H9 (cell line): ENCODE measurements at regions not wholly inside any gene's neighbourhood (a gene's known extent, or its start where the extent isn't known, plus 50 kb on each side); places are given as distances from the start of the nearest gene placed in this dataset.
"Not testable (repeated sequence)": the region's sequence is repeated elsewhere in the genome, so short reads cannot be mapped to it uniquely, and the experiment has no call there.

Experiments used
- DNase-seq: peaks from one replicate; pipeline ENCODE4 v3.0.0-alpha.2; 2017
- H2AFZ ChIP-seq: one replicate; pipeline ENCODE4 v1.6.1; 2013; ENCODE audit warnings: mild to moderate bottlenecking, low read length, control low read depth, moderate library complexity
- H2AK5ac ChIP-seq: 2 replicates; pipeline ENCODE4 v1.6.1; 2013; ENCODE audit warnings: low read length, control low read depth, mixed read lengths; ENCODE audit not compliant: insufficient read length
- H2BK120ac ChIP-seq: one replicate; pipeline ENCODE4 v1.6.1; 2013; ENCODE audit warnings: low read depth, mild to moderate bottlenecking, low read length, control low read depth, inconsistent platforms; ENCODE audit not compliant: poor library complexity, severe bottlenecking
- H2BK12ac ChIP-seq: 2 replicates; pipeline ENCODE4 v1.6.1; 2013; ENCODE audit warnings: low read length, control low read depth, mixed read lengths, low read depth; ENCODE audit not compliant: insufficient read length
- H2BK15ac ChIP-seq: 2 replicates; pipeline ENCODE4 v1.6.1; 2013; ENCODE audit warnings: low read depth, low read length, control low read depth
- H2BK20ac ChIP-seq: one replicate; pipeline ENCODE4 v1.6.1; 2013; ENCODE audit warnings: low read depth, mild to moderate bottlenecking, low read length, control low read depth, inconsistent platforms; ENCODE audit not compliant: poor library complexity, severe bottlenecking
- H2BK5ac ChIP-seq: 2 replicates; pipeline ENCODE4 v1.6.1; 2013; ENCODE audit warnings: low read length, control low read depth, mixed read lengths; ENCODE audit not compliant: insufficient read length
- H3K14ac ChIP-seq: 2 replicates; pipeline ENCODE4 v1.6.1; 2013; ENCODE audit warnings: low read length, control low read depth; ENCODE audit not compliant: insufficient read depth
- H3K18ac ChIP-seq: 2 replicates; pipeline ENCODE4 v1.6.1; 2013; ENCODE audit warnings: low read depth, mild to moderate bottlenecking, mixed read lengths, low read length, control low read depth; ENCODE audit not compliant: insufficient read length
- H3K23ac ChIP-seq: 2 replicates; pipeline ENCODE4 v1.6.1; 2013; ENCODE audit warnings: low read length, control low read depth, mixed read lengths, low read depth; ENCODE audit not compliant: insufficient read length
- H3K23me2 ChIP-seq: 2 replicates; pipeline ENCODE4 v1.6.1; 2013; ENCODE audit warnings: low read depth, mild to moderate bottlenecking, mixed read lengths, low read length, control low read depth; ENCODE audit not compliant: insufficient read length, poor library complexity, severe bottlenecking
- H3K27ac ChIP-seq: 2 replicates; pipeline ENCODE4 v1.5.1; 2013; ENCODE audit warnings: low read length, control low read depth, mixed read lengths, low read depth; ENCODE audit not compliant: insufficient read length
- H3K27me3 ChIP-seq: 2 replicates; pipeline ENCODE4 v1.6.1; 2013; ENCODE audit warnings: low read length, control low read depth, inconsistent platforms; ENCODE audit not compliant: insufficient read depth
- H3K4ac ChIP-seq: 2 replicates; pipeline ENCODE4 v1.6.1; 2013; ENCODE audit warnings: low read depth, mild to moderate bottlenecking, control low read depth, inconsistent platforms, low read length, moderate library complexity
- H3K4me1 ChIP-seq: 2 replicates; pipeline ENCODE4 v1.6.1; 2013; ENCODE audit warnings: low read length, control low read depth, inconsistent platforms; ENCODE audit not compliant: insufficient read depth
- H3K4me2 ChIP-seq: 2 replicates; pipeline ENCODE4 v1.6.1; 2013; ENCODE audit warnings: low read length, control low read depth, mixed read lengths; ENCODE audit not compliant: insufficient read length, insufficient read depth
- H3K56ac ChIP-seq: 2 replicates; pipeline ENCODE4 v1.6.1; 2013; ENCODE audit warnings: low read depth, mild to moderate bottlenecking, mixed read lengths, low read length, control low read depth; ENCODE audit not compliant: insufficient read length
- H3K79me1 ChIP-seq: 2 replicates; pipeline ENCODE4 v1.6.1; 2013; ENCODE audit warnings: low read depth, mild to moderate bottlenecking, moderate library complexity, low read length, control low read depth, inconsistent platforms; ENCODE audit not compliant: insufficient read depth, poor library complexity, severe bottlenecking
- H3K79me2 ChIP-seq: 2 replicates; pipeline ENCODE4 v1.6.1; 2013; ENCODE audit warnings: low read length, control low read depth, inconsistent platforms; ENCODE audit not compliant: insufficient read depth
- H3K9ac ChIP-seq: 2 replicates; pipeline ENCODE4 v1.6.1; 2013; ENCODE audit warnings: low read length, control low read depth, mixed read lengths; ENCODE audit not compliant: insufficient read length; ENCODE audit errors: extremely low read depth
- H3K9me3 ChIP-seq: one replicate; pipeline ENCODE4 v1.6.1; 2013; ENCODE audit warnings: low read depth, low read length, inconsistent platforms; ENCODE audit not compliant: control insufficient read depth
- H3T11ph ChIP-seq: one replicate; pipeline ENCODE4 v1.6.1; 2013; ENCODE audit warnings: mild to moderate bottlenecking, low read length, control low read depth, inconsistent platforms
- H4K20me1 ChIP-seq: one replicate; pipeline ENCODE4 v1.6.1; 2013; ENCODE audit not compliant: control insufficient read depth, insufficient read length, insufficient read depth
- H4K5ac ChIP-seq: 2 replicates; pipeline ENCODE4 v1.6.1; 2013; ENCODE audit warnings: low read depth, mild to moderate bottlenecking, mixed read lengths, low read length, control low read depth; ENCODE audit not compliant: insufficient read length
- H4K8ac ChIP-seq: replicated peaks from 2 replicates; pipeline ENCODE4 v1.6.1; 2013; ENCODE audit warnings: low read length, control low read depth, mixed read lengths, low read depth; ENCODE audit not compliant: insufficient read length
- H4K91ac ChIP-seq: 2 replicates; pipeline ENCODE4 v1.6.1; 2013; ENCODE audit warnings: low read depth, mild to moderate bottlenecking, moderate library complexity, mixed read lengths, low read length, control low read depth; ENCODE audit not compliant: insufficient read length
- H3K27ac Mint-ChIP-seq, 3 experiments: 2 replicates in 2 of 3; 3 replicates in 1 of 3; pipeline ENCODE4 v1.8.0; 2020 to 2021; ENCODE audit warnings: mixed read lengths in 3 of 3, mild to moderate bottlenecking in 1 of 3, moderate library complexity in 1 of 3
- H3K27me3 Mint-ChIP-seq: 2 replicates; pipeline ENCODE4 v1.8.0; 2021; ENCODE audit warnings: low read depth, mild to moderate bottlenecking, moderate library complexity, mixed read lengths
- H3K36me3 Mint-ChIP-seq, 3 experiments: 2 replicates in 2 of 3; 3 replicates in 1 of 3; pipeline ENCODE4 v1.8.0; 2020 to 2021; ENCODE audit warnings: low read depth in 3 of 3, mixed read lengths in 3 of 3; ENCODE audit not compliant: insufficient read depth in 1 of 3
- H3K4me1 Mint-ChIP-seq, 2 experiments: 2 replicates each; pipeline ENCODE4 v1.8.0; 2020; ENCODE audit warnings: mixed read lengths in 2 of 2
- H3K4me3 Mint-ChIP-seq, 2 experiments: 2 replicates in 1 of 2; 3 replicates in 1 of 2; pipeline ENCODE4 v1.8.0; 2020 to 2021; ENCODE audit warnings: mild to moderate bottlenecking in 2 of 2, mixed read lengths in 2 of 2, moderate library complexity in 1 of 2
- H3K9me3 Mint-ChIP-seq, 2 experiments: 2 replicates in 1 of 2; 3 replicates in 1 of 2; pipeline ENCODE4 v1.8.0; 2020; ENCODE audit warnings: mild to moderate bottlenecking in 2 of 2, mixed read lengths in 2 of 2, moderate library complexity in 1 of 2
- WGBS: extraction: QIAGEN DNeasy Blood & Tissue Kit; methylation state at CpG from one replicate; pipeline ENCODE4 v1.1.7; 2013; ENCODE audit warnings: missing lambda C conversion rate, low lambda C conversion rate, mixed read lengths; ENCODE audit not compliant: insufficient read length; ENCODE audit errors: extremely low coverage; 5-methylcytosine and 5-hydroxymethylcytosine counted together

DNA sequence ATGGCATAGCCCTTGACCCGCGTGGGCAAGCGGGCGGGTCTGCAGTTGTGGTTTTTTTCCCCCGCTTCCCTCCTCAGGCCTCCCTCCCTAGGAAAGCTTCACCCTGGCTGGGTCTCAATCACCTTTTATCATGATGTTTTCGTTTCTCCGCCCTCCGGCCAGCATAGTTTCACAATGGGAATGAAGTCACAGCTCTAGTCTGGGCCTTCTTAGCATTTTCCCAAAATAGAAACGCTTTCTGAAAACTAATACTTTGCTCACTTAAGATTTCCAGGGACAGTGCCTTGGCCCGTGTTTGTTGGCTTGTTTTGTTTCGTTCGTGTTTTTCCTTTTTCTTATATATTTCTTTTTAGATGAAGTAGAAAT, 344.8 kb upstream of the DEFB115 start:
- no CpG with 5 or more reads among the region's 12 CpGs for WGBS

DNA sequence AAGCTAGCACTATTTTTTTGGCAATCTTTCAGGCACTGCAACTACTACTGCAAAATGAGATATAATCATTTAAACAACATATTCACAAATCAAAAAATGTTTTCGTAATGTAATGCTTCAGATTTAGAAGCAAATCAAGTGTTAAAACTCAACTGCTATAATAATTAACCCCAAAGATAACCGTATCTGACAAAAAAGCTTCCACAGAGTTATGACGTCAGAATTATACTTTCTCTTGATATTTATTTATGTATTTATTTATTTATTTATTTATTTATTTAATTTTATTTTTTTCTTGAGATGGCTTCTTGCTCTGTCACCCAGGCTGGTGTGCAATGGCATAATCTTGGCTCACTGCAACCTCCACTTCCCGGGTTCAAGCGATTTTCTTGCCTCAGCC, 341.1 kb upstream of the DEFB115 start:
- H3T11ph ChIP-seq, H3K27ac ChIP-seq, H3K4me1 ChIP-seq, H3K4me1 Mint-ChIP-seq, H3K56ac ChIP-seq, H2BK120ac ChIP-seq, H2BK5ac ChIP-seq, H3K79me1 ChIP-seq, H4K91ac ChIP-seq, H2BK20ac ChIP-seq, H3K4ac ChIP-seq, H3K18ac ChIP-seq, H2AK5ac ChIP-seq, H4K5ac ChIP-seq, H3K4me3 Mint-ChIP-seq, H3K79me2 ChIP-seq, H2BK15ac ChIP-seq, H2BK12ac ChIP-seq, H2AFZ ChIP-seq, H3K23ac ChIP-seq, H3K9ac ChIP-seq, H3K23me2 ChIP-seq, H4K20me1 ChIP-seq, H3K14ac ChIP-seq, DNase-seq, H3K4me2 ChIP-seq, H3K27me3 ChIP-seq, H4K8ac ChIP-seq, H3K27ac Mint-ChIP-seq: not testable (repeated sequence)
- peaks cover 37% of the 10 kb centered on the region for H3K9me3 ChIP-seq
- Mint-ChIP-seq H3K9me3 (peaks cover 88 to 89% of the 10 kb centered on the region in 2 experiments), H3K36me3 (peaks cover 15 to 25% (median 20%) of the 10 kb centered on the region in 3 experiments), H3K27me3 (peaks cover 13% of the 10 kb centered on the region)
- WGBS = no CpG with 5 or more reads among the region's 5 CpGs

More for the DNA sequence above, 344.8 kb upstream of the DEFB115 start:
- H4K20me1 ChIP-seq, H3K18ac ChIP-seq, H4K8ac ChIP-seq, H4K91ac ChIP-seq, H3K4me1 Mint-ChIP-seq, H3K23ac ChIP-seq, H2BK12ac ChIP-seq, H3K79me1 ChIP-seq, H3T11ph ChIP-seq, H3K27ac Mint-ChIP-seq, H3K14ac ChIP-seq, H3K27me3 Mint-ChIP-seq, H2AK5ac ChIP-seq, H3K9ac ChIP-seq, H3K4me1 ChIP-seq, H3K23me2 ChIP-seq, H3K27ac ChIP-seq, H2BK120ac ChIP-seq, H2AFZ ChIP-seq, H3K4me3 Mint-ChIP-seq, H3K4me2 ChIP-seq, H2BK20ac ChIP-seq, H4K5ac ChIP-seq, H3K79me2 ChIP-seq, H3K4ac ChIP-seq, H3K56ac ChIP-seq, H2BK5ac ChIP-seq, H2BK15ac ChIP-seq, H3K27me3 ChIP-seq: not testable (repeated sequence)
- peaks cover 90 to 92% of the 10 kb centered on the region in 2 experiments for H3K9me3 Mint-ChIP-seq
- peak; percentile 33 for DNase-seq
- peaks cover 40% of the 10 kb centered on the region for H3K9me3 ChIP-seq
- H3K36me3 Mint-ChIP-seq = peaks cover 33 to 37% (median 33%) of the 10 kb centered on the region in 3 experiments
